HG02571 (cell line): ENCODE measurements at regions not wholly inside any gene's neighbourhood (a gene's known extent, or its start where the extent isn't known, plus 50 kb on each side); places are given as distances from the start of the nearest gene placed in this dataset.

ENCODE experiments used
- ATAC-seq: cut with Tn5 transposase; IDR thresholded peaks from one replicate; pipeline ENCODE4 v1.9.1; 2021; ENCODE audit warnings: mild to moderate bottlenecking, moderate library complexity; ENCODE audit not compliant: unreplicated experiment

DNA sequence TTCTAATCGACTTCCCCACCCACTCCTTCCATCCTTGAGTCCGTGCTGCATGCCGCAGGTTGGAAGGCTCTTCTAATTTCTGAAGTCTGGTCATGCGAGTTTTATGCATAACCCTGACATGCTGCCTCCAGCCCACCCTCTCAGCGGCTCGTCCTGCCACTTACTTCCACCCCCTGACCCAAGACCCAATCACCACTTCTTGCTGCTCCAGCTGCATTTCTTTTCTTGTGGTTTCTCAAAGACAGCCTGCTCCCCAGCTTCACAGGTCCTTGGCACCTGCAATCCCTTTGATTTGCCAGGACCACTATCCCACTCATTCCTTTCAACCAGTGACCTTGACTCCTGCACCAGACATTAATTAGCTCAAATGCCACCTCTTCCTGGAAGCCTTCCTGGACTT is 486.7 kb downstream of the VRK1 start:
- no peak for ATAC-seq

DNA sequence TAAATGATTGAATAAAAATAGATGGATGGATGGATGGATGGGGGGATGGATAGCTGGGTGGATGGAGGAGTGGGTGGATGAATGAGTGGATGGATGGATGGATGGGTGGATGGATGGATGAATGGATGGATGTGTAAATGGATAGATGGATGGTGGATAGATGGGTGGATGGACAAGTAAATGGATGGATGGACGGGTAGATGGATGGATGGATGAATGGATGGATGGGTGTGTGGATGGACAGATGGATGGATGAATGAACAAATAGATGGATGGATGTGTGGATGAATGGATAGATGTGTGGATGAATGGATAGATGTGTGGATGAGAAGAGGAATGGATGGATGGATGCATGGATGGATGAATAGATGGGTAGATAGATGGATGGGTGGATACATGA is 490.8 kb downstream of the VRK1 start:
- ATAC-seq = no peak

- ATAC-seq = peak; percentile 48
Measured at GRCh38 chr14:97290065-97290464, 492.9 kb downstream of the VRK1 start.

GRCh38 chr14:97290977-97291376 is 493.8 kb downstream of the VRK1 start:
- no peak for ATAC-seq

DNA sequence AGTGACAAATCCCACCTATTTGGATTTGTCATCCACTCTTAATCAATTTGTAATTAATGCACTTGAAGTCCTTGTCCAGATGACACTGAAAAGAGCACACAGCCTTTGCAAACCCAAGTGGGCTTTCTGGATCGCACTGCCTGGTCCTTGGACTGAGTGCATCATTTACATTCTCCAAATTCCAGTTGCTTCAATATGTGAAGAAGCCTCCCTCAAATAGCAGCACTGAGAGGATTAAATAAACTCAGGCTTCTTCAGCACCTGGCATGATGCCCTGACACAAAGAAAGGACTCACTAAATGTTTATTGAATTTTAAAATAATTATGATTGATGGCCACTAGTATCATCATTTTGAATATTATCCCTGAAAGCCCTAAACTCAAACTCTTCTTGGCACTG is 496.5 kb downstream of the VRK1 start:
- ATAC-seq = no peak

- ATAC-seq = no peak
Measured at GRCh38 chr14:97295108-97295710, 498.0 kb downstream of the VRK1 start.

GRCh38 chr14:97296176-97296575 is 499.0 kb downstream of the VRK1 start:
- ATAC-seq = no peak

DNA sequence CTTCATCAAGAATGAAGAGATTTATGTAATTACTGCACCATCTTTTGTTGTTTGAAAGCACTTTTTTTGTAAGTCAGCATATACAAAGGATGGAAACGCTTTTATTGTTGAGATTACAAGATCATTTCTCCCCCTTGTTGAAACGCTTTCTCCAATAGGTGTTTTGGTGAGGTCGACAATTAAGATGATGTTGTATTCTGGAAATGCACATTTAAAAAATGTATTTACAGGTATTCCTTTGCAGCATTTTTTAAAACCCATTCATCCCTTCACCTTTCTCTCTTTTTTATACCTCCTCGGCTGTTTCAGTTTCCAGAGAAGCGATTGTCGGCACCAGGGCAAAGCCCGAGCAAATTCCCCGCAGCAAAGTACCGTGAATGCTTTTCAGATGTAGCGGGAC is 499.9 kb downstream of the VRK1 start:
- no peak for ATAC-seq

GRCh38 chr14:97298331-97298730 is 501.1 kb downstream of the VRK1 start:
- no peak for ATAC-seq

DNA sequence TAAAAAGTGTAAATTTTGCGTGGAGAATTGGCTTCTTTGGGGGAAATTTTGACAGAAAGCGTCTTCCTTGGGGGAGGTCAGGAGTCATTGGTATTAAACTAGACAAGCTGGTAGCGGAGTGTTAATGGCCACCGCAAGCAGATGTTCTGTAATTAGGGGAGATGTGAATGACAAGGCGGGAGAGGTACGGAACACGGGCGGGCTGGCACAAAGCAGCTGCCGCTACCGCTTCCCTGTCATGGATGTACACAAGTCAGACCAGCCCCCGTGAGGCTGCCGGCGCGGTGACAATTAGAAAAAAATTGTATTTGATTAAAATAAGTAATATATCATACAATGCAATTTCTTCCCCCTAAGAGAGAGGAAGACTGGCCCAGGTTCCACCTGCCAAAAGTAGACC is 501.6 kb downstream of the VRK1 start:
- no peak for ATAC-seq

GRCh38 chr14:97299661-97300060 is 502.5 kb downstream of the VRK1 start:
- no peak for ATAC-seq

GRCh38 chr14:97301931-97302559 is 504.9 kb downstream of the VRK1 start:
- ATAC-seq = no peak

DNA sequence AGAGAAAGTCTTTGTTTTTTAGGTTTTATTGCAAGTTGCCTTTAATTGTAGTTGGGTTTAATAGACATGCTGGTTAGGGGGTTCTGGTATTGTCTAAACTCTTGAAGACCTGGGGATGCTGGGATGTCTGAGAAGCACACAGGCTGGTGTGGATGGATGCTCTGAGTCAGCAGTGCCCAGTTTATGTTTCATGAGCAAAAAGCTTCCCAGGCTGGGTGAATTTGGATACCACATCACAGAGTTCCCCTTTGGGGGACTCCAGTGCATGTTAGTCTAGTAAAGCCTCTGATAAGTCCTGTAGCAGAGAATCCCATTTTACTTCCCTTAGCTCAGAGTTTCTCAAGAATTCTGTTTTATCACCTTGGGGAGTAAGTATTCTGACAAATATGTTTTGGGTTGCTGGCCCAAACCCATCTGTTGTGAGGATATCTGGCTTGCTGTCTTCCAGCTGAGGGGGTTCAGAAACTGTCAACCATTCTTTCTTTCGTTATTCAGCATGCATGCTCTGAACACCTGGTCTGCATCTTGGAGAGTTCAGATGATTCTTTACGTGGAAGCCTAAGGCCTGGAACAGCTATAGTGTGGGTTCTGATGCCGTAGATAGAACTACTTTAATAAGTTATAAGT is 509.1 kb downstream of the VRK1 start:
- ATAC-seq = peak; percentile 62

DNA sequence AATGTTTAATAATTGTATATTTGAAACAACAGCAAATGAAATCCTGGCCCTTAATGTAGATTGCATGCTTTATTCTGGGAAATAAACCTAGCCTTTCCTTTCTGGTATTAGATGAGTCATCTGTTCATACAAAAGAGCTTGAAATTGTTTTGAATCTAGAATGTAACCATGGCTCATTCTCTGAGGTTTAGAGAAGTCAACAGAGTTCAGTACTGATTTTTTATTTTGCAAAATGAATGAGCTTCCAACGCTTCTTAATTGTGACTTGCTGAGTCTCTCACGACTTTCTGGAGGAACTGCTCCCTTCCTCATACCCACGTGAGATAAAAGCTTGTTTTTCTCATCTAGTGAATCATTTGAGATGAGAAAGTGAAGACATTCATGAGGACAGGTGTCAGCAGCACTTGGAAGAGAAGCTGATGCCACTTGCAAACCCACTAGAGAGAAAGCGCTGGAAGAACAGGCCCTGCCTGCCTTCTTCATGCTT is 509.6 kb downstream of the VRK1 start:
- peak; percentile 51 for ATAC-seq

DNA sequence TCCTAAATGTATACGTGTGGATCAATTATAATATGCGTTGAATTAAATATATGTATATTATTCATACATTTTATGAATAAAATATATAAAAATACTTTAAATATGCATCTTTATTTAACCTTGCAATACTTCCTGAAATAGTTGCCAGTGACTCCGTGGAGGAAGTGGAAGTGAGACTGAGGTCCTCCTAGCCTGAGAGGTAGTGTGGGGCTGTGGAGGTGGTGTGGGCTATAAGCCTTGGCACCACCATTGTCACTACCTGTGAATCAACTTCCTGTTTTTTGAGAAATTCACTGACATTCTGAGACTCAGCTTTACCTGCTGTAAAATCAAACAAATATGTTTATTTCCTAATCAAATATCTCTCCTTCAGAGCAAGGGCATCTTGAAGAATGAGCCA is 514.2 kb downstream of the VRK1 start:
- no peak for ATAC-seq

GRCh38 chr14:97312910-97313309 is 515.7 kb downstream of the VRK1 start:
- no peak for ATAC-seq

GRCh38 chr14:97315790-97316189 is 518.6 kb downstream of the VRK1 start:
- ATAC-seq = no peak

GRCh38 chr14:97318380-97318779 is 521.2 kb downstream of the VRK1 start:
- ATAC-seq = no peak

GRCh38 chr14:97319691-97320090 is 522.5 kb downstream of the VRK1 start:
- ATAC-seq = no peak

- no peak for ATAC-seq
Measured at GRCh38 chr14:97328743-97329142, 531.6 kb downstream of the VRK1 start.

DNA sequence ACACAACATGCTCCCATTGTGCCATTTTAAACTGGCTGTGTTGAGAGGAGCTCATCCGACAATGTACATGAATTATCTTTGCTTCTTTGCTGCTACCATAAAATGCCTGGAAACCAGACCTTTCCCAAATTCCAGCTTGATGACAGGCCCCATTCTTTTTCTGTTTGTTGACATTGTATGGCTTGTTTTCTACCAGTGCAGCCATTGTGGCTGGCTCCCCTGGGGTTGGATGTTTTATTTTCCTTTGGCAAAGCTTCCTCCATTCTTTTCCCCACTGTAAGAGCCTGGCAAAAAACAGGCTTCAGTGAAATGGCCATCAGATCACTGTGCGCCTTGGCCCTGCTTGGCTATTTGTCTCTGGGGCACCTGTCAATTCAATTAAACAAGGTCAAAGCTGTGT is 532.5 kb downstream of the VRK1 start:
- ATAC-seq = no peak

DNA sequence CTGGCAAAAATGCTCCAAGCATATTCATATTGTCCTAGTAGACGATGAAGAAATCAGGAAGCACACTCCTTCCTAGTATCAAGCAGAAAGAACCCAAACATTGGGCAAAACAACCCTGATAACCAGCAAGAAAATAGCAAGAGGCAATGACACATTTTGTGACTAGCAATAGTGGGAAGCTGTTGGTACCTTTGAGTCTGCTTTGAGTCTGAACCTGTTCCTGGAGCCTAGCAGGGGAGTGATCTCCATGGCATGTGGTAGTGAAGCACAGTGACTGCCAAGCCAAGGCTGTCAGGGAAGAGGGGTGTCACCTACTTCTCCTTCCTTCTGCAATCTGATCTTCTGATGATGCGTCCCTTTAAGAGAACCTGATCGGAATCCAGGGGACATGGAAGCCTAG is 533.9 kb downstream of the VRK1 start:
- no peak for ATAC-seq
